Smooth muscle cell (in vitro differentiated cells): ENCODE measurements at regions not wholly inside any gene's neighbourhood (a gene's known extent, or its start where the extent isn't known, plus 50 kb on each side); places are given as distances from the start of the nearest gene placed in this dataset.

ENCODE experiments used
- DNase-seq: peaks from one replicate; lab custom pipeline; 2025; ENCODE audit not compliant: unreplicated experiment; lab: John Stamatoyannopoulos, UW
- H2AFZ ChIP-seq: fragments of 200-600 bp; sonication (generic); 2 replicates; pipeline ENCODE4 v1.6.0; 2016; ENCODE audit warnings: antibody characterized with exemption, low read depth, mild to moderate bottlenecking
- H3F3A ChIP-seq: fragments of 200-600 bp; sonication (generic); 2 replicates; pipeline ENCODE4 v1.6.0; 2017; ENCODE audit warnings: antibody characterized with exemption, low read depth
- H3K27ac ChIP-seq: fragments of 200-600 bp; sonication (generic); 2 replicates; pipeline ENCODE4 v1.5.1; 2016; ENCODE audit warnings: low read depth, mild to moderate bottlenecking
- H3K27me3 ChIP-seq: fragments of 200-600 bp; sonication (generic); 2 replicates; pipeline ENCODE4 v1.6.1; 2016; ENCODE audit warnings: low read depth, mild to moderate bottlenecking
- H3K36me3 ChIP-seq: fragments of 200-600 bp; sonication (generic); 2 replicates; pipeline ENCODE4 v1.5.1; 2016; ENCODE audit warnings: low read depth
- H3K4me1 ChIP-seq: fragments of 200-600 bp; sonication (generic); 2 replicates; pipeline ENCODE4 v1.5.1; 2016; ENCODE audit warnings: low read depth
- H3K4me2 ChIP-seq: fragments of 200-600 bp; sonication (generic); 2 replicates; pipeline ENCODE4 v1.6.0; 2016; ENCODE audit warnings: mild to moderate bottlenecking
- H3K4me3 ChIP-seq: fragments of 200-600 bp; sonication (generic); 2 replicates; pipeline ENCODE4 v1.5.1; 2016; ENCODE audit warnings: mild to moderate bottlenecking
- H3K79me2 ChIP-seq: fragments of 200-600 bp; sonication (generic); 2 replicates; pipeline ENCODE4 v1.6.0; 2016; ENCODE audit warnings: low read depth, mild to moderate bottlenecking
- H3K9ac ChIP-seq: fragments of 200-600 bp; sonication (generic); 2 replicates; pipeline ENCODE4 v1.6.0; 2016; ENCODE audit warnings: low read depth
- H3K9me3 ChIP-seq: fragments of 200-600 bp; sonication (generic); replicated peaks from 2 replicates; pipeline ENCODE4 v1.5.1; 2016; ENCODE audit warnings: low read depth
- H4K20me1 ChIP-seq: fragments of 200-600 bp; sonication (generic); 2 replicates; pipeline ENCODE4 v1.6.0; 2016; ENCODE audit warnings: low read depth
- WGBS: methylation state at CpG from one replicate; pipeline ENCODE4 v1.1.7; 2016; ENCODE audit warnings: low lambda C conversion rate; 5-methylcytosine and 5-hydroxymethylcytosine counted together
- TF ChIP-seq, protein P1 (sequence below): fragments of 200-600 bp; sonication (generic); IDR thresholded peaks from 2 replicates; pipeline ENCODE4 v1.5.1; 2017; ENCODE audit warnings: borderline replicate concordance, mild to moderate bottlenecking, antibody characterized with exemption; ENCODE audit not compliant: insufficient read depth, poor library complexity, severe bottlenecking

GRCh38 chr19:29428071-29428470, 97.7 kb upstream of the VSTM2B start:
- DNase-seq = no peak
- no peaks in the 10 kb centered on the region for H3K27me3 ChIP-seq
- no peaks in the 10 kb centered on the region for H3K36me3 ChIP-seq
- no peaks in the 10 kb centered on the region for H3K4me1 ChIP-seq
- no peak overlapping the region for H3K27ac ChIP-seq
- TF ChIP-seq, protein P1, sequence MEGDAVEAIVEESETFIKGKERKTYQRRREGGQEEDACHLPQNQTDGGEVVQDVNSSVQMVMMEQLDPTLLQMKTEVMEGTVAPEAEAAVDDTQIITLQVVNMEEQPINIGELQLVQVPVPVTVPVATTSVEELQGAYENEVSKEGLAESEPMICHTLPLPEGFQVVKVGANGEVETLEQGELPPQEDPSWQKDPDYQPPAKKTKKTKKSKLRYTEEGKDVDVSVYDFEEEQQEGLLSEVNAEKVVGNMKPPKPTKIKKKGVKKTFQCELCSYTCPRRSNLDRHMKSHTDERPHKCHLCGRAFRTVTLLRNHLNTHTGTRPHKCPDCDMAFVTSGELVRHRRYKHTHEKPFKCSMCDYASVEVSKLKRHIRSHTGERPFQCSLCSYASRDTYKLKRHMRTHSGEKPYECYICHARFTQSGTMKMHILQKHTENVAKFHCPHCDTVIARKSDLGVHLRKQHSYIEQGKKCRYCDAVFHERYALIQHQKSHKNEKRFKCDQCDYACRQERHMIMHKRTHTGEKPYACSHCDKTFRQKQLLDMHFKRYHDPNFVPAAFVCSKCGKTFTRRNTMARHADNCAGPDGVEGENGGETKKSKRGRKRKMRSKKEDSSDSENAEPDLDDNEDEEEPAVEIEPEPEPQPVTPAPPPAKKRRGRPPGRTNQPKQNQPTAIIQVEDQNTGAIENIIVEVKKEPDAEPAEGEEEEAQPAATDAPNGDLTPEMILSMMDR = no peak
- H3F3A ChIP-seq = no peaks in the 10 kb centered on the region
- WGBS = 86% methylated on average over 7 of the region's 7 CpGs
- no peak overlapping the region for H2AFZ ChIP-seq
- H3K4me3 ChIP-seq = no peak overlapping the region
- H3K9ac ChIP-seq = no peak overlapping the region
- H3K4me2 ChIP-seq = no peak overlapping the region
- no peaks in the 10 kb centered on the region for H3K9me3 ChIP-seq
- H3K79me2 ChIP-seq = no peaks in the 10 kb centered on the region
- no peaks in the 10 kb centered on the region for H4K20me1 ChIP-seq

GRCh38 chr19:29429021-29429420, 96.8 kb upstream of the VSTM2B start:
- TF ChIP-seq, protein P1 = no peak
- Histone ChIP-seq H3K4me1 (no peaks in the 10 kb centered on the region), H3K79me2 (no peaks in the 10 kb centered on the region), H3K27me3 (no peaks in the 10 kb centered on the region), H3K36me3 (no peaks in the 10 kb centered on the region), H3K9ac (no peak overlapping the region), H3K27ac (no peak overlapping the region), H3K9me3 (no peaks in the 10 kb centered on the region), H4K20me1 (no peaks in the 10 kb centered on the region), H3K4me2 (no peak overlapping the region), H3K4me3 (no peak overlapping the region), H2AFZ (no peak overlapping the region), H3F3A (no peaks in the 10 kb centered on the region)
- no peak for DNase-seq
- WGBS = 92% methylated on average over 9 of the region's 9 CpGs

GRCh38 chr19:29429581-29429980, 96.2 kb upstream of the VSTM2B start:
- Histone ChIP-seq H3K36me3 (no peaks in the 10 kb centered on the region), H3K9ac (no peak overlapping the region), H2AFZ (no peak overlapping the region), H3K9me3 (no peaks in the 10 kb centered on the region), H3F3A (no peaks in the 10 kb centered on the region), H3K27me3 (no peaks in the 10 kb centered on the region), H3K79me2 (no peaks in the 10 kb centered on the region), H4K20me1 (no peaks in the 10 kb centered on the region), H3K4me3 (no peak overlapping the region), H3K4me2 (no peak overlapping the region), H3K4me1 (no peaks in the 10 kb centered on the region), H3K27ac (no peak overlapping the region)
- 94% methylated on average over 15 of the region's 15 CpGs for WGBS
- DNase-seq = no peak
- TF ChIP-seq, protein P1 = no peak

DNA sequence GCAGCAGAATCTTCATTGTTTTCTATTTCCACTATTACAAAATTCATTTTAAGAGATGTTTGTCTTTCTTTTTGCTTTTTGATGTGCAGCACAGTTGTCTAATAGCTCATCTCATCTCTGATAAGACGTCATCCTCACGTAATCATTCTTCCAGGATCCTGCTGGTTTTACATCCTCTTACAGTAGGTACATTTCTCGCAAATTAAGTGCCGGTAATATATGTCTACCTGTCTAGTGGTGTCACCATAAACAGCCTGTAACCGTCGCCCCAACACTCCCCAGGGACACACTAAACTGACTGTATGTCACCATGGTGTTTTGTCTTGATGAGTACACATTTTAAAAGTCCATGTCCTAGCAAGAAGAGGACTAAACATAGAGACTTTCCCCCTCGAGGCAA, 94.5 kb upstream of the VSTM2B start:
- DNase-seq = no peak
- H3F3A ChIP-seq = no peaks in the 10 kb centered on the region
- no peaks in the 10 kb centered on the region for H4K20me1 ChIP-seq
- H3K9ac ChIP-seq = no peak overlapping the region
- no peaks in the 10 kb centered on the region for H3K4me1 ChIP-seq
- WGBS = 89% methylated on average over 7 of the region's 7 CpGs
- no peaks in the 10 kb centered on the region for H3K79me2 ChIP-seq
- H3K36me3 ChIP-seq = no peaks in the 10 kb centered on the region
- H3K4me3 ChIP-seq = no peak overlapping the region
- TF ChIP-seq, protein P1 = no peak
- H3K27ac ChIP-seq = no peak overlapping the region
- no peaks in the 10 kb centered on the region for H3K27me3 ChIP-seq
- H3K9me3 ChIP-seq = no peaks in the 10 kb centered on the region
- H2AFZ ChIP-seq = no peak overlapping the region
- no peak overlapping the region for H3K4me2 ChIP-seq
